ENCODE measurements at regions not wholly inside any gene's neighbourhood (a gene's known extent, or its start where the extent isn't known, plus 50 kb on each side); places are given as distances from the start of the nearest gene placed in this dataset.
A peak's percentile ranks its signal among the peaks of the same experiment; 100 is the strongest.

DNA sequence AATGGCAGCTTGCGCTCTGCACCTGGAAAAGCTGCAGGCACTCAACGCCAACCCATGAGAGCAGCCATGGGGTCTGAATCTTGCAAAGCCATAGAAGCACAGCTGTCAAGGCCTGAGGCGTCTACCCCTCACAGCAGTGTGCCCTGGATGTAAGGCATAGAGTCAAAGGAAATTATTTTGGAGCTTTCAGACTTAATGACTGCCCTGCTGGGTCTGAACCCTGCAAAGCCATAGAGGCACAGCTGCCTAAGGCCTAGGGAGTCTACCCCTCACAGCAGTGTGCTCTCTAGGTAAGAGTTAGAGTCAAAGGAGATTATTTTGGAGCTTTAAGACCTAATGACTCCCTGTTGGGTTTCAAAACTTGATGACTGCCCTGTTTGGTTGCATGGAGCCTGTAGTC is 706.9 kb upstream of the VSTM2A start (continued):
- TF ChIP-seq, protein P1, sequence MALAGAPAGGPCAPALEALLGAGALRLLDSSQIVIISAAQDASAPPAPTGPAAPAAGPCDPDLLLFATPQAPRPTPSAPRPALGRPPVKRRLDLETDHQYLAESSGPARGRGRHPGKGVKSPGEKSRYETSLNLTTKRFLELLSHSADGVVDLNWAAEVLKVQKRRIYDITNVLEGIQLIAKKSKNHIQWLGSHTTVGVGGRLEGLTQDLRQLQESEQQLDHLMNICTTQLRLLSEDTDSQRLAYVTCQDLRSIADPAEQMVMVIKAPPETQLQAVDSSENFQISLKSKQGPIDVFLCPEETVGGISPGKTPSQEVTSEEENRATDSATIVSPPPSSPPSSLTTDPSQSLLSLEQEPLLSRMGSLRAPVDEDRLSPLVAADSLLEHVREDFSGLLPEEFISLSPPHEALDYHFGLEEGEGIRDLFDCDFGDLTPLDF (CRISPR knock-in tag; IDR thresholded peaks at IDR 0.05): no peak
- TF ChIP-seq ZNF550 (CRISPR knock-in tag; IDR thresholded peaks at IDR 0.05; ENCODE audit: borderline replicate concordance) (no peak), ZNF557 (CRISPR knock-in tag; IDR thresholded peaks at IDR 0.05) (no peak), MLLT10 (CRISPR knock-in tag; IDR thresholded peaks at IDR 0.05) (no peak), NFE2L2 (IDR thresholded peaks at IDR 0.05; ENCODE audit: low read length) (no peak), SETDB1 (CRISPR knock-in tag; IDR thresholded peaks at IDR 0.05; ENCODE audit: borderline replicate concordance) (no peak), ZNF367 (CRISPR knock-in tag; IDR thresholded peaks at IDR 0.05; ENCODE audit: borderline replicate concordance) (no peak)
- TF ChIP-seq, protein P2, sequence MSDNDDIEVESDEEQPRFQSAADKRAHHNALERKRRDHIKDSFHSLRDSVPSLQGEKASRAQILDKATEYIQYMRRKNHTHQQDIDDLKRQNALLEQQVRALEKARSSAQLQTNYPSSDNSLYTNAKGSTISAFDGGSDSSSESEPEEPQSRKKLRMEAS (IDR thresholded peaks at IDR 0.05): no peak

DNA sequence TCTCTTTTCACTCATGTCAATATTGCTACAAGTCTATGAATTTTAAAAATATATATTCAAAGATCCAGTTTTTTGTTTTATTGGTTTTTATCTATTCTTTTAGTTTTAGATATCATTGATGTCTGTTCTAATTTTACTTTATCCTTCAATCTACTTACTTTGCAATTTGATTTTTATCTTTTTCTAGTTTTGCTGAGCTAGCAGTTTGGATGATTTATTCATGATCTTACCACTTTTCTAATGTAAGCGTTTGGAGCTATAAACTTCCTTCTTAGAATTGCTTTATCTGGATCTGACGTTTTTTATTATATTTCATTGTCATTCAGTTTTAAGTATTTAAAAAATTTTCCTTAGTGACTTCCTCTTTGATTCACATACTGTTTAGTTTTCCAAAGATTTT is 664.5 kb upstream of the VSTM2A start:
- DNase-seq (ENCODE audit: low spot score) (no peak), ATAC-seq (no peak), FAIRE-seq (no peak)
- H3K27me3 ChIP-seq (ENCODE audit: control insufficient read depth in 1 of 2, insufficient read depth in 2 of 2, low read length in 2 of 2): no peaks in the 10 kb centered on the region
- no peak overlapping the region for H3K9ac ChIP-seq (ENCODE audit: insufficient read depth, low read depth, low read length)
- H3K79me2 ChIP-seq (ENCODE audit: insufficient read depth, low read length): no peaks in the 10 kb centered on the region
- intact Hi-C loops (cut with micrococcal nuclease; ENCODE audit: unreplicated experiment): no loop called here
- TF ChIP-seq MAFK (conservative IDR thresholded peaks at IDR 0.05 in 1 of 2, IDR thresholded peaks at IDR 0.05 in 1 of 2; ENCODE audit: low read length in 2 of 2) (peak; percentile 86 to 96), MAFF (IDR thresholded peaks at IDR 0.05; ENCODE audit: low read depth, low read length) (peak; percentile 92), ZNF230 (CRISPR knock-in tag; IDR thresholded peaks at IDR 0.05) (no peak), ZFP41 (CRISPR knock-in tag; IDR thresholded peaks at IDR 0.05; ENCODE audit: borderline replicate concordance) (no peak), ELF1 (CRISPR knock-in tag; IDR thresholded peaks at IDR 0.05) (no peak)
- no peak overlapping the region for H2AFZ ChIP-seq (ENCODE audit: low read length)
- H3K27ac ChIP-seq (ENCODE audit: extremely low read length, insufficient read depth, low read length): no peak overlapping the region
- H3K36me3 ChIP-seq (replicated peaks in 1 of 2; ENCODE audit: control insufficient read depth in 1 of 2, insufficient read depth in 2 of 2, low read length in 2 of 2): no peaks in the 10 kb centered on the region
- 2% methylated on average over 2 of the region's 2 CpGs for WGBS (ENCODE audit: low lambda C conversion rate)
- H3K4me1 ChIP-seq (ENCODE audit: insufficient read depth, low read length): no peaks in the 10 kb centered on the region
- in situ Hi-C loops (cut with HindIII; ENCODE audit: extremely low pct_ligation_motif_present, low pct_unique_long_range_greater_than_20kb): no loop called here
- H3K4me2 ChIP-seq (ENCODE audit: low read depth, low read length): no peak overlapping the region
- ChIA-PET CTCF (ENCODE audit: low intra/inter-chr PET ratio, low total read pairs) (no interaction called here), POLR2A (no interaction called here)
- BruUV-seq (replicated peaks): no TSS peak
- H3K9me3 ChIP-seq (ENCODE audit: low read length): peaks cover 88% of the 10 kb centered on the region
- no peaks in the 10 kb centered on the region for H4K20me1 ChIP-seq (ENCODE audit: insufficient read depth, low read length)
- no peak overlapping the region for H3K4me3 ChIP-seq (replicated peaks in 1 of 3; ENCODE audit: insufficient read depth in 1 of 3, low read depth in 2 of 3, low read length in 3 of 3)
